ENCODE measurements at regions not wholly inside any gene's neighbourhood (a gene's known extent, or its start where the extent isn't known, plus 50 kb on each side); places are given as distances from the start of the nearest gene placed in this dataset.

- TF ChIP-seq, protein P1, sequence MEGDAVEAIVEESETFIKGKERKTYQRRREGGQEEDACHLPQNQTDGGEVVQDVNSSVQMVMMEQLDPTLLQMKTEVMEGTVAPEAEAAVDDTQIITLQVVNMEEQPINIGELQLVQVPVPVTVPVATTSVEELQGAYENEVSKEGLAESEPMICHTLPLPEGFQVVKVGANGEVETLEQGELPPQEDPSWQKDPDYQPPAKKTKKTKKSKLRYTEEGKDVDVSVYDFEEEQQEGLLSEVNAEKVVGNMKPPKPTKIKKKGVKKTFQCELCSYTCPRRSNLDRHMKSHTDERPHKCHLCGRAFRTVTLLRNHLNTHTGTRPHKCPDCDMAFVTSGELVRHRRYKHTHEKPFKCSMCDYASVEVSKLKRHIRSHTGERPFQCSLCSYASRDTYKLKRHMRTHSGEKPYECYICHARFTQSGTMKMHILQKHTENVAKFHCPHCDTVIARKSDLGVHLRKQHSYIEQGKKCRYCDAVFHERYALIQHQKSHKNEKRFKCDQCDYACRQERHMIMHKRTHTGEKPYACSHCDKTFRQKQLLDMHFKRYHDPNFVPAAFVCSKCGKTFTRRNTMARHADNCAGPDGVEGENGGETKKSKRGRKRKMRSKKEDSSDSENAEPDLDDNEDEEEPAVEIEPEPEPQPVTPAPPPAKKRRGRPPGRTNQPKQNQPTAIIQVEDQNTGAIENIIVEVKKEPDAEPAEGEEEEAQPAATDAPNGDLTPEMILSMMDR (IDR thresholded peaks at IDR 0.05): no peak
- TF ChIP-seq POLR2A (IDR thresholded peaks at IDR 0.05): no peak
These were observed 294.3 kb upstream of the MAN1A1 start for GRCh38 chr6:119643876-119644275.

Measured in uterus (tissue), 2 donors.